GM19452 (cell line): ENCODE measurements at regions not wholly inside any gene's neighbourhood (a gene's known extent, or its start where the extent isn't known, plus 50 kb on each side); places are given as distances from the start of the nearest gene placed in this dataset.

ENCODE experiments used
- ATAC-seq: cut with Tn5 transposase; IDR thresholded peaks from one replicate; pipeline ENCODE4 v1.9.1; 2021; ENCODE audit not compliant: unreplicated experiment

GRCh38 chr5:165665735-165666400 is 2160.4 kb downstream of the MAT2B start:
- no peak for ATAC-seq

DNA sequence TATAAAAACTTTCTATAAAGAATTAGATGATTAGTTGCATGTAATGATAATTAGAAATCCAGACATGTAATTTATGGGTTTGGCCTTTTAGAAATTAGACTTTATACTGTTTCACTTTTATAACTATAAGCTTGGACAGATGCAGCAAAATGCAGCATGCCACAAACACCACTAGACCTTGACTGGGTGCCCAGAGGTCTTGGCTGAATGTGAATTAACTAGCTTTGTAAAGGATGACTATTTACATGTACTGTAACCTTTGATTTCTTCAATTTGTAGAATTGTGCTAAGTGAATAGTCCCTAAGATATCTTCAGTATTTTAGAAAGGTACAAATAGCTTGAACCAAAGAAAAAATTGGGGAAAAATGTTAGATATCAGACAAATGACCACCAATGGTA is 2168.1 kb downstream of the MAT2B start:
- no peak for ATAC-seq

DNA sequence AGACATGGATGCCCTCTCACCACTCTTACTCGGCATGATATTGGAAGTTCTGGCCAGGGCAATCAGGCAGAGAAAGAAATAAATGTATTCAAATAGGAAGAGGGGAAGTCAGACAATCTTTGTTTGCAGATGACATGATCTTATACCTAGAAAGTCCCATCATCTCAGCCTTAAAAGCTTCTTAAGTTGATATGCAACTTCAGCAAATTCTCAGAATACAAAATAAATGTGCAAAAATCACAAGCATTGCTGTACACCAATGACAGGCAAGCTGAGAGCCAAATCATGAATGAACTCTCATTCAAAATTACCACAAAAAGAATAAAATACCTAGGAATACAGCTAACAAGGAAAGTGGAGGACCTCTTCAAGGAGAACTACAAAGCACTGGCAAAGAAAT is 2190.4 kb downstream of the MAT2B start:
- no peak for ATAC-seq

DNA sequence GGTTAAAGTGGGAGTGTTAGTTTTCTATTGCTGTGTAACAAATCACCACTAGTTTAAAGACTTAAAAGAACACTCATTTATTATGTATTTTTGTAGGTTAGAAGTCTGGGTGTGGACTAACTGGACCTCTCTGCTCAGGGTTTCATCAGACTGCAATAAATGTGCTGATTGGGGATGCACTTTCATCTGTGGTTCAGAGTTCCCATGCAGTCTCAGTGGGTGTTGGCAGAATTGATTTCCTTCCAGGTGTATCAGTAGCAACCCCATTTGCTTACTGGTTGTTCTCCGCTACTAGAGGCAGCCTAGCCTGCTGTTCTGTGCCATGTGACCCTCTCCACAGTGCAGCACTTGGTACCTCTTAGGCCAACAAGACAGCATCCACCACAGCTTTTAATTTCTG is 2200.5 kb downstream of the MAT2B start:
- ATAC-seq = no peak

- ATAC-seq = no peak
Observed at GRCh38 chr5:165712011-165712410, 2206.6 kb downstream of the MAT2B start.

GRCh38 chr5:165714598-165714997 is 2209.2 kb downstream of the MAT2B start:
- no peak for ATAC-seq

DNA sequence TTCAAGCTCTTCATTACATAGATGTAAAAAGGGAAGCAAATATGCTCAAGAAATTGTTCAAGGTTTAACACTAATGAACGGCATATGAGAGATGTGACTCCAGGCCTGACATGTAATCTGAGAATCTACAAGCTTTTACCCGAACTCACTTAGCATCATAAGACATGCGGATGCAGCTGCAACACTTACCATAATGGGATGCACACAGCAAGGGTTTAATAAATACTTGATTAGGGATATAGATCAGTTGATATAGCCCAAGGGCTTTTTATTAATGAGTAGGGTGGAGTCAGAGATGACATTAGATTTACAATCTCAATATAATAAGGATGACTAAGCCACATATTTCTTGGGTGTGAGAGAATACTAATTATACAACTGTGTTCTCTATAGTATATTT is 2215.5 kb downstream of the MAT2B start:
- ATAC-seq = no peak

GRCh38 chr5:165722401-165722800 is 2217.0 kb downstream of the MAT2B start:
- ATAC-seq = no peak

GRCh38 chr5:165723931-165724330 is 2218.5 kb downstream of the MAT2B start:
- no peak for ATAC-seq

GRCh38 chr5:165728425-165728824 is 2223.0 kb downstream of the MAT2B start:
- no peak for ATAC-seq

GRCh38 chr5:165735388-165735787 is 2230.0 kb downstream of the MAT2B start:
- no peak for ATAC-seq

GRCh38 chr5:165739079-165739741 is 2233.8 kb downstream of the MAT2B start:
- no peak for ATAC-seq

- ATAC-seq = no peak
Observed at GRCh38 chr5:165757791-165758190, 2252.4 kb downstream of the MAT2B start.

DNA sequence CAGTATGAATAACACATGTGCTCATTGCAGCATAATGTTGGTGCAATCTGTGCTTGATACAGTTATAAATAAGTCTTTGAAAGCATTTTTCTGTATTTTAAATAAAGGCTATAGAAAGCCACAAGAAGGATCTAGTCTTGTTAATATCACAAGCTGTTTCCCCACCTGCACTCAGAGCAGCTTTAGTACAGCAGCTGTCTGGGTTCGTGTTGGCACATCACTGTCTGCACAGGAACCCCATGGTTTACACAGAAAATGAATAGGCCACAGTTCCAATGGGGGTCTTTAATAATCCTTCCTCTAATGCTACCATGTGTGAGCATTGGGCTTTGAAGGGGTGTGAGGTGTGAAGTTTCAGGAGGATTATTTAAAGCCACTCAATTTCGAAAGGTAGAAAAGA is 2269.7 kb downstream of the MAT2B start:
- no peak for ATAC-seq

DNA sequence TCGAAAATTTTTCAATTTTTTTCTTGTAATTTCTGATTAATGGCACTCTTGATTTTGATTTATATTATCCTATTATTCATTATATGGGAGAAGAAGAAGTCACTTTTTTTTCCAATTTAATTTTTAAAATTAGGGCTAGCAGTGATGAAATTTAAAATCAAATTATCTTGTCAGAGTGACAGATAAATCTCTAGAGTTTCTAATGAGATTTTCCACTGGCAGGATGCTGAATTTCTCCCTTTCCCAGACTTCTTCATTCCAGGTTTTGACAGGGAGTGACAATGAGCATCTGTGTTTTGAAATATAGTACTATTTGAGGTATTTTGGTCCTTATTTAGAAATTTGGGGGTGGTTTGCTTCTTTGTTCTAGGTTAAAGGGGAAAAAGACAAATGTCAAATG is 2274.1 kb downstream of the MAT2B start:
- ATAC-seq = no peak

DNA sequence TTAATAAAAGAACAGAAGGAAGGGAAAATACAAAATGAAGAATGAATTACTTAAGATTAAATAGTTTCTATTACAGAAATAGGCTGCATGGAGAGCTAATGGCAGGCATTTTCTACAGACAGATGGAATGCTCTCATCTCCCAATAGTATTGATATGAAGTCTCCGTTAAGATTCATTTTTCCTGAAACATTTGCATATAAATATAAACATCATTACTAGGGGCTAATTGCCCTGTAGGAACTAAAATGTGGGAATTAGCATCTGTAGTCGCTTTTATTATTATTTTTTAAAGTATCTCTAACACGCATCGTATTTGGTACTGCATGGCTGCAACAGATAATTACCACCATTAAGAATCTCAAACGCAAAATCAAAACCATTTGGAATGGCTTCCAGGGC is 2275.5 kb downstream of the MAT2B start:
- no peak for ATAC-seq

GRCh38 chr5:165781738-165782137 is 2276.3 kb downstream of the MAT2B start:
- no peak for ATAC-seq

DNA sequence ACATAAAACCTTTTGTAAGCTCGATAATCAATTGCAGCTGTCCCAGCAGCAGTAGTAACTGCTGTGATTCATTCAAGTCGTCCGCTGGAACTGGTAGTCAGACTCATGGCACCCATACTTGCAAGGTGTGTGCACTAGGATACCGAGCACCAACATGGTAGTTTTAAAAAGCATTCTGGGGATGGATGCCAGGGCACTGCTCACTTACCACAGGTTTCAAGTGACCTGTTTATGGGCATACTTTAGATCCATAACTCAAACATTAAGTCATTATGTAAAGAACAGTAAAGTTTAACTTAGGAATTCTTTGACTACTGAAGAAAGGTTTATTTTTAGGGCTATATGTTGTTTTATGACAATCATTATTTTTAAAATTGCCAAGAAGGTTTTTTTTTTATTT is 2277.6 kb downstream of the MAT2B start:
- no peak for ATAC-seq

- ATAC-seq = no peak
Observed at GRCh38 chr5:165786073-165786472, 2280.7 kb downstream of the MAT2B start.

- ATAC-seq = no peak
Observed at GRCh38 chr5:165795073-165795472, 2289.7 kb downstream of the MAT2B start.

DNA sequence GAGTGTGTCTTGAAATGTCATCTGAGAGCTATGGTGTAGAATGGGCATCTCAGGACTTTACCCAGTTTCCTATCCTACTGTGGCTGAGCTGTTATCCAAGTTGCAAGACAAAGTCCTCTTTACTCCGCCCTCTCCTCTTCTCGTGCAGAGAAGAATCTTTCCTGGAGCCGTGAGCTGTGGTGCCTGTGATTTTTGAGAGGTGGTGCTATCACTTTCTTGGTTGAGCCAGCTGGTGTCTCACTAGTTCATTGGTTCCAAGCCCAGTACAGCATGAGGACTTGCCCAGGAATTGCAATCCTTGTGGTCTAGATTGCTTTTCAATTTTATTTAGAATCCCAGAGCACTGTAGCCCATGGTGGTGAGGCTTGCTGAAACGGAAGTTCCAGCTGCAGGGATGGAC is 2300.3 kb downstream of the MAT2B start:
- ATAC-seq = no peak

DNA sequence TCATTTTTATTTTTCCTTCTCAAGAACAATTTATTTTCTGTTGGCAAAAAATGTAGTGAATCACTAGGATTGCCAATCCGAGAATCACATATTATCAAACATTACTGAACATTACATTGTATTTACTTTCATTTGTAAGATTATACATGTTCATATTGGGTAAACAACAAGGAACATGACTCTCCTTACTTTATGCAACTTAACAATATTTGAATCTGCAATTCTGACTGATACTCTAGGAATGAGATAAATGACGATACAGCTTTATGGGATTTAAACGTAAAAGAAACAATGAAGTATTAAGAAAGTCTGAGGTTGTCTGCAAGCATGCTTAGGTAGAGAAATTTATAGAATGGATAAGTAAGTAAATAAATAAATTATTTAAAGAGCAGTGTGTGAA is 2302.9 kb downstream of the MAT2B start:
- no peak for ATAC-seq

DNA sequence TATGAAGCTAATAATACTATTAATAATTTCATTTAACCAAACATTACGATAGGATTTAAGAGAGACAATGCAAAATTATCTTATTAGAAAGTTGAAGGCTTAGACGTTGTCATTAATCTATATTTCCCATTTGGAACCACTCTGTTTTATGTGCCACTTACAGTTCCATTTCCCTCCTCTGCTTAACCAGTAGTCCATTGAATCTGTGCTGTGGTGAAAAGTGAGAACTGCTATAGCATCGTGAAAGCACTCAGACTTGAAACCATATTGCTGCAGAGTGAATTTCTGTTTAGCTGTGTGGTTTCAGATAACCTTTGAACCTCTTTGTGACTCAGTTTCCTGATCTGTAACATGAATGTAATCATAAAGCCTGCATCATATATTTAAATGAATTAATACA is 2304.5 kb downstream of the MAT2B start:
- ATAC-seq = no peak
